ENCODE measurements at regions not wholly inside any gene's neighbourhood (a gene's known extent, or its start where the extent isn't known, plus 50 kb on each side); places are given as distances from the start of the nearest gene placed in this dataset.

GRCh38 chr3:56957522-56957921, 102.9 kb upstream of the SPATA12 start (continued):
- TF ChIP-seq CHD7 (IDR thresholded peaks at IDR 0.05; ENCODE audit: insufficient replicate concordance, low read length) = no peak
- TF ChIP-seq JUN (IDR thresholded peaks at IDR 0.05; ENCODE audit: low read depth, low read length) = no peak
- no peak for TF ChIP-seq GABPA (IDR thresholded peaks at IDR 0.05; ENCODE audit: borderline replicate concordance, insufficient read depth, low read length)
- TF ChIP-seq POLR2A (IDR thresholded peaks at IDR 0.05; ENCODE audit: control extremely low read depth in 1 of 2, low read depth in 2 of 2, low read length in 2 of 2) = no peak
- TF ChIP-seq KDM4A (IDR thresholded peaks at IDR 0.05; ENCODE audit: low read depth, low read length, severe bottlenecking) = no peak
- no peak for TF ChIP-seq CHD2 (IDR thresholded peaks at IDR 0.05; ENCODE audit: low read length)
- TF ChIP-seq SP4 (IDR thresholded peaks at IDR 0.05; ENCODE audit: low read length) = no peak
